Esophagus muscularis mucosa (tissue), 2 donors: ENCODE measurements at regions not wholly inside any gene's neighbourhood (a gene's known extent, or its start where the extent isn't known, plus 50 kb on each side); places are given as distances from the start of the nearest gene placed in this dataset.

Experiments used
- POLR2A ChIP-seq: fragments of 450-650 bp; IDR thresholded peaks from one replicate; pipeline ENCODE4 v1.6.1; 2017; ENCODE audit warnings: antibody characterized with exemption, moderate library complexity, mild to moderate bottlenecking, low read depth
- POLR2AphosphoS5 ChIP-seq, 2 donors: sonication (generic); formaldehyde crosslinking; IDR thresholded peaks; one replicate each; pipeline ENCODE4 v1.6.1; 2017; ENCODE audit warnings: antibody characterized with exemption in 2 of 2

- TF ChIP-seq POLR2A = no peak
- TF ChIP-seq POLR2AphosphoS5 (IDR thresholded peaks at IDR 0.05) = no peak
These were observed 110.1 kb upstream of the KLF6 start for GRCh38 chr10:3895045-3895631.
